CD4-positive, alpha-beta memory T cell (primary cell): ENCODE measurements at regions not wholly inside any gene's neighbourhood (a gene's known extent, or its start where the extent isn't known, plus 50 kb on each side); places are given as distances from the start of the nearest gene placed in this dataset.

Experiments used
- CTCF ChIA-PET: fragments of 350-600 bp; sonication (Branson Sonifier 250); formaldehyde crosslinking; loops from one replicate; lab custom pipeline; 2021; ENCODE audit warnings: inconsistent platforms; ENCODE audit not compliant: partially characterized antibody; lab: Charles Lee
- POLR2A ChIA-PET: fragments of 350-600 bp; sonication (Branson Sonifier 250); formaldehyde crosslinking; loops from one replicate; lab custom pipeline; 2021; ENCODE audit not compliant: partially characterized antibody; lab: Charles Lee
- DNase-seq, 5 donors: peaks; one replicate each; pipeline versions ENCODE4 v3.0.0 to v3.0.0-alpha.2; 2020 to 2022; ENCODE audit warnings: mixed read lengths in 1 of 5
- H3K27ac ChIP-seq: one replicate; pipeline ENCODE4 v1.7.0; 2013; ENCODE audit warnings: low read depth, low read length
- H3K27me3 ChIP-seq: 2 replicates; pipeline ENCODE4 v1.7.0; 2013; ENCODE audit warnings: mild to moderate bottlenecking, low read length, moderate library complexity; ENCODE audit not compliant: insufficient read depth
- H3K36me3 ChIP-seq: 2 replicates; pipeline ENCODE4 v1.7.0; 2013; ENCODE audit warnings: mild to moderate bottlenecking, low read length, moderate library complexity; ENCODE audit not compliant: insufficient read depth
- H3K4me1 ChIP-seq: 2 replicates; pipeline ENCODE4 v1.7.0; 2013; ENCODE audit warnings: mild to moderate bottlenecking, low read length, moderate library complexity; ENCODE audit not compliant: insufficient read depth
- H3K4me3 ChIP-seq, 2 donors: one replicate each; pipeline ENCODE4 v1.7.0; 2013; ENCODE audit warnings: low read length in 2 of 2, mild to moderate bottlenecking in 1 of 2
- H3K9me3 ChIP-seq, 2 donors: one replicate each; pipeline ENCODE4 v1.7.0; 2013; ENCODE audit warnings: low read length in 2 of 2, control low read depth in 1 of 2; ENCODE audit not compliant: control insufficient read depth in 1 of 2
- H3K27ac Mint-ChIP-seq, 7 donors: one replicate each; pipeline ENCODE4 v1.8.0; 2020 to 2021; ENCODE audit warnings: mixed read lengths in 7 of 7, mild to moderate bottlenecking in 6 of 7, inconsistent platforms in 3 of 7, moderate library complexity in 3 of 7
- H3K27me3 Mint-ChIP-seq, 2 donors: one replicate each; pipeline ENCODE4 v1.8.0; 2020 to 2021; ENCODE audit warnings: mixed read lengths in 2 of 2
- H3K36me3 Mint-ChIP-seq, 2 donors: one replicate each; pipeline ENCODE4 v1.8.0; 2020 to 2021; ENCODE audit warnings: mixed read lengths in 2 of 2, inconsistent platforms in 1 of 2, mild to moderate bottlenecking in 1 of 2
- H3K4me1 Mint-ChIP-seq, 4 donors: one replicate each; pipeline ENCODE4 v1.8.0; 2020 to 2021; ENCODE audit warnings: mixed read lengths in 4 of 4, mild to moderate bottlenecking in 1 of 4
- H3K4me3 Mint-ChIP-seq, 8 donors: one replicate each; pipeline ENCODE4 v1.8.0; 2020 to 2021; ENCODE audit warnings: mixed read lengths in 8 of 8, mild to moderate bottlenecking in 7 of 8, moderate library complexity in 6 of 8, inconsistent platforms in 3 of 8
- H3K9me3 Mint-ChIP-seq, 8 donors: one replicate each; pipeline ENCODE4 v1.8.0; 2020 to 2021; ENCODE audit warnings: mixed read lengths in 8 of 8, mild to moderate bottlenecking in 5 of 8, inconsistent platforms in 3 of 8, moderate library complexity in 1 of 8
- intact Hi-C: fragments of 100-400 bp; cut with micrococcal nuclease; formaldehyde crosslinking; loops from one replicate; pipeline ENCODE4 v1.15.1; 2023

- Histone ChIP-seq H3K27ac (no peak overlapping the region), H3K36me3 (no peaks in the 10 kb centered on the region), H3K4me1 (no peaks in the 10 kb centered on the region), H3K9me3 (no peaks in the 10 kb centered on the region), H3K27me3 (no peaks in the 10 kb centered on the region), H3K4me3 (no peak overlapping the region)
- intact Hi-C loops = no loop called here
- Mint-ChIP-seq H3K36me3 (no peaks in the 10 kb centered on the region), H3K4me3 (peak overlapping the region in 1 of 8 donors; percentile 48), H3K4me1 (peaks cover 0 to 4% (median 0%) of the 10 kb centered on the region in 4 donors), H3K9me3 (no peaks in the 10 kb centered on the region), H3K27me3 (peaks cover 7 to 21% of the 10 kb centered on the region in 2 donors), H3K27ac (no peak overlapping the region)
- no peak for DNase-seq
- ChIA-PET POLR2A (no interaction called here), CTCF (no interaction called here)
Measured at GRCh38 chr5:135189024-135189423, 155.0 kb upstream of the PITX1 start.

DNA sequence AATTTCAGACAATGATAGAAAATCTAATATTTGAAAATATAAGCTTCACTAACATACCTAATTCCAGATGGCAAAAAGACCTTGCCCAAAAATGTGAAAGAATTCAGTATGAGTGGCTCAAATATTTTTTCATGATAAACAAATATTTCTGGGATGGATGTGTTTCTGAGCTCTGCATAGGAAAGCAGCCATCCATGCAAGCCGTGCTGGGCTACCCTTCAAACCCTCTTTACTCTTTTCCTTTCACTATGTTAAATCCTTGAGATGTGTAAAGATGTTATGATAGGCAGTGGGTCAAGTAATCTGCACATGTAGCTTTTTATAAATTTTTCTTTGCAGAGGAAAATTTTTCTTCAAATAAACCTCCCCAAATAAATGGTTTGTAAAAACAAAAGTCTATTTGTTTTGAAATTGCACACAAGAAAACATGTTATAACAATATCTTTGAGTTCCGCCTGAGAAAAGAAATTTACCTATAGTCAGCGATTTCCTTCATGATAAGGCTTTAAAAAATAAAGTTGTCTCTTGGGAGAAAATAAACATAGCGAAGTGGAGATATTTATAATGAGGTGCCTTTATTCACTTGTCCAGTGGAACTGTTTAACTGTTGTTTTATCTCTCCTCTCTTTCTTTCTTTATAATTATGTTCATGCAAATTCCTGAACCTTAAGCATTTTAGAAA lies 154.3 kb upstream of the PITX1 start:
- DNase-seq = no peak
- intact Hi-C loops = no loop called here
- Histone ChIP-seq H3K27me3 (no peaks in the 10 kb centered on the region), H3K4me1 (no peaks in the 10 kb centered on the region), H3K27ac (no peak overlapping the region), H3K9me3 (no peaks in the 10 kb centered on the region), H3K36me3 (no peaks in the 10 kb centered on the region), H3K4me3 (no peak overlapping the region)
- Mint-ChIP-seq H3K27ac (no peak overlapping the region), H3K36me3 (no peaks in the 10 kb centered on the region), H3K27me3 (peaks cover 7 to 17% of the 10 kb centered on the region in 2 donors), H3K4me3 (no peak overlapping the region), H3K9me3 (no peaks in the 10 kb centered on the region), H3K4me1 (peaks cover 0 to 4% (median 0%) of the 10 kb centered on the region in 4 donors)
- POLR2A ChIA-PET = no interaction called here
- CTCF ChIA-PET = interaction anchor here (0.9 to 1.1 kb wide), 3 partner anchors 8 to 31 kb away, joined by 3 read pairs; no protein-coding TSS in a partner anchor

DNA sequence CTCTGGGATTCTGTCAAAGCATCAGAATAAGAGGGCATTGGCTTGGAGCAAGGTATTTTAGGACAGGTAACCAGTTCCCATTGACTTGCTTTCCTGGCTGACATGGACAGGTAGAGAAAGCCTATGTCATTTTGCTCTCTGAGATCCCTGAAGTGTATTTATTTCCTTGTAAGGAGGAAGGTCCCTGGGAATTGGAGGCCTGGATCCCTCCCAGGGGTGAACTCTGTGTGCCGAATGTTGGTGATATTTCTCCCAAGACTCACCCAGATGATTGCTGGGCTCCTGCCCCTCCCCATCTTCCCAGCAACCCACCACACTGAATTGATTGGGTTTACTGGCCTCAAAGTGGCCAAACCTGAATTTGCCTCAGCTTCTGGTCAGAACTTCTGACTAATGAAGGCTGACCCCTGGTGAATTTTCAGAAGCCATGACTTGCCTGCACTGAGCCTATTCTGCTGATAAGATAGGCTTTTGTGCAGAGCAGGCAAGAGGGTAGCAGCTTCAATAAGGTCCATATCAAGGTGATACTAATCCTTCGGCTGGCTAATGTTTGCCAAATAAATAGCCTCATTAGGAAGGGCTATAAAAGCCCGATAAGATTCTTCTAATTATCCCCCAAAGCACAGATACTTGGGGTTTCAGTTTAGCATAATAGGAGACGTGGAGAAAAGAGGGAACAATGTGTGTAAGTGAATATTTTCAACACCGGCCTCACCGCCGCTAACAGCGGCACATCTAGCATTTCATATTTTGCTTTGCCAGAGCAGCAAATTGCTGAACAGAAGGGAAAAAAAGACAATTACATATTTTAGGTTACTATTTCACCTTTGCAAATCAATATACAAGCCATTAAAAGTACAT lies 152.9 kb upstream of the PITX1 start:
- CTCF ChIA-PET = interaction anchor here (1.1 kb wide), 1 partner anchor 19 kb away, joined by 3 read pairs; no protein-coding TSS in a partner anchor
- no peaks in the 10 kb centered on the region for H3K27me3 ChIP-seq
- H3K4me3 ChIP-seq = no peak overlapping the region
- H3K4me1 ChIP-seq = no peaks in the 10 kb centered on the region
- intact Hi-C loops = no loop called here
- H3K36me3 ChIP-seq = no peaks in the 10 kb centered on the region
- Mint-ChIP-seq H3K36me3 (no peaks in the 10 kb centered on the region), H3K27me3 (peaks cover 7 to 9% of the 10 kb centered on the region in 2 donors), H3K4me3 (no peak overlapping the region), H3K9me3 (peaks cover 0 to 1% (median 0%) of the 10 kb centered on the region in 8 donors), H3K4me1 (peaks cover 0 to 4% (median 0%) of the 10 kb centered on the region in 4 donors), H3K27ac (no peak overlapping the region)
- POLR2A ChIA-PET = no interaction called here
- no peaks in the 10 kb centered on the region for H3K9me3 ChIP-seq
- H3K27ac ChIP-seq = no peak overlapping the region
- no peak for DNase-seq

GRCh38 chr5:135185481-135186065 lies 151.5 kb upstream of the PITX1 start:
- Histone ChIP-seq H3K36me3 (no peaks in the 10 kb centered on the region), H3K4me3 (no peak overlapping the region), H3K27me3 (no peaks in the 10 kb centered on the region), H3K9me3 (no peaks in the 10 kb centered on the region), H3K27ac (no peak overlapping the region), H3K4me1 (no peaks in the 10 kb centered on the region)
- no peak for DNase-seq
- Mint-ChIP-seq H3K4me3 (no peak overlapping the region), H3K4me1 (peaks cover 0 to 1% (median 0%) of the 10 kb centered on the region in 4 donors), H3K27ac (no peak overlapping the region), H3K27me3 (peaks cover 6 to 7% of the 10 kb centered on the region in 2 donors), H3K36me3 (no peaks in the 10 kb centered on the region), H3K9me3 (peaks cover 0 to 5% (median 0%) of the 10 kb centered on the region in 8 donors)
- ChIA-PET POLR2A (no interaction called here), CTCF (no interaction called here)
- intact Hi-C loops = no loop called here

DNA sequence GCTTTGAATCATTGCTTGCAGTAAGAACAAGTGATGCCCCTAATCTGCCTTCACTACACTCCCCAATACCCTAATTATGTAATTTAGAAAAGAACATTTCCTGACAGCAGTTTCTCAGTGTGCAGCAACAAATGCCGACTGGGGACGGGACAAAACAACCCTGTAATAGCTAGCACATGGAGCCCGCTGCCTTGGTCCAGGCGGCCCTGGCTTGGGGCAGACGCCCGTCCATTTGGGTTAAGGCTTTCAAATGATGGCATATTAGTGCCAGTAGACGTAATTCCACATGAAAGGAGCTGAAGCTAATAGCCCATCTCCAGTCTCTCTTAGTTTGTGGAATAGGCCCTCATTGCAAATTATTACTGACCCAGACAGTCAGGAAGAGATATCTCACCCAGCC lies 150.6 kb upstream of the PITX1 start:
- no peak for DNase-seq
- intact Hi-C loops = no loop called here
- Histone ChIP-seq H3K4me3 (no peak overlapping the region), H3K27me3 (no peaks in the 10 kb centered on the region), H3K27ac (no peak overlapping the region), H3K9me3 (no peaks in the 10 kb centered on the region), H3K36me3 (no peaks in the 10 kb centered on the region), H3K4me1 (no peaks in the 10 kb centered on the region)
- ChIA-PET CTCF (no interaction called here), POLR2A (no interaction called here)
- Mint-ChIP-seq H3K4me1 (no peaks in the 10 kb centered on the region), H3K27me3 (peaks cover 3 to 8% of the 10 kb centered on the region in 2 donors), H3K4me3 (no peak overlapping the region), H3K36me3 (no peaks in the 10 kb centered on the region), H3K9me3 (peaks cover 0 to 5% (median 0%) of the 10 kb centered on the region in 8 donors), H3K27ac (no peak overlapping the region)

- no peak overlapping the region for H3K27ac Mint-ChIP-seq
- peaks cover 0 to 5% (median 0%) of the 10 kb centered on the region in 8 donors for H3K9me3 Mint-ChIP-seq
Measured at GRCh38 chr5:135183464-135183863, 149.4 kb upstream of the PITX1 start.

DNA sequence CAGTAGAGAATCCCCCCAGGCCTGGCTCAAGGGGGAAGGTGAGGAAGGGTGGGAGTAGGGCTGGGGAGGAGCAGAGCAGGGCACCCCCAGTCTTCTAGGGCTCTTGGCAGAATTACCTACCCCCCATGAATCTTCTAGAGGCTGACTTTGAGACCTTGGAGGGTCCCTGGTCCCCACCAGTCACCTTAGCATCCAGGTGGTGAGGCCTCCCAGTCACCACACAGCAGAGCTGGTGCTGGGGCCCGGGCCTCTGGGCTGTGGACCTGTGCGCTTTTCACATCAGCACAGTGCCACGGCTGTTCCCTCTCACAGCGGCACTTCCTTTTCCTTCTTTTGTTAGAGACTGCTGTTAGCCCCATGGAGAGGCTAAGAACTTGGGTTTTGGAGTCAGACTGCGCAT lies 148.6 kb upstream of the PITX1 start:
- DNase-seq = no peak
- Histone ChIP-seq H3K27me3 (no peaks in the 10 kb centered on the region), H3K4me3 (no peak overlapping the region), H3K27ac (no peak overlapping the region), H3K9me3 (no peaks in the 10 kb centered on the region), H3K4me1 (no peaks in the 10 kb centered on the region), H3K36me3 (no peaks in the 10 kb centered on the region)
- intact Hi-C loops = no loop called here
- Mint-ChIP-seq H3K9me3 (peaks cover 0 to 5% (median 0%) of the 10 kb centered on the region in 8 donors), H3K4me1 (no peaks in the 10 kb centered on the region), H3K27ac (no peak overlapping the region), H3K4me3 (no peak overlapping the region), H3K36me3 (no peaks in the 10 kb centered on the region), H3K27me3 (peaks cover 0 to 11% of the 10 kb centered on the region in 2 donors)
- CTCF ChIA-PET = interaction anchor here (1.2 kb wide), 1 partner anchor 9 kb away, joined by 6 read pairs; no protein-coding TSS in a partner anchor
- POLR2A ChIA-PET = no interaction called here

More at GRCh38 chr5:135183464-135183863, 149.4 kb upstream of the PITX1 start:
- POLR2A ChIA-PET = no interaction called here
- Histone ChIP-seq H3K27me3 (no peaks in the 10 kb centered on the region), H3K27ac (no peak overlapping the region), H3K9me3 (no peaks in the 10 kb centered on the region), H3K36me3 (no peaks in the 10 kb centered on the region), H3K4me3 (no peak overlapping the region), H3K4me1 (no peaks in the 10 kb centered on the region)
- DNase-seq = no peak
- CTCF ChIA-PET = interaction anchor here (1.2 kb wide), 1 partner anchor 8 kb away, joined by 6 read pairs; no protein-coding TSS in a partner anchor
- no peaks in the 10 kb centered on the region for H3K36me3 Mint-ChIP-seq
- H3K27me3 Mint-ChIP-seq = peaks cover 0 to 10% of the 10 kb centered on the region in 2 donors
- H3K4me3 Mint-ChIP-seq = no peak overlapping the region
- H3K4me1 Mint-ChIP-seq = no peaks in the 10 kb centered on the region
- intact Hi-C loops = no loop called here
